Bronchial epithelial cell (primary cell): ENCODE measurements at regions not wholly inside any gene's neighbourhood (a gene's known extent, or its start where the extent isn't known, plus 50 kb on each side); places are given as distances from the start of the nearest gene placed in this dataset.
A peak's percentile ranks its signal among the peaks of the same experiment; 100 is the strongest.

ENCODE experiments used
- DNase-seq: peaks from one replicate; pipeline ENCODE4 v3.0.0-alpha.2; 2010; ENCODE audit warnings: low read depth
- FAIRE-seq: peaks from 2 replicates; lab custom pipeline; 2011; peaks lifted over from hg19 to GRCh38; lab: Jason Lieb, UNC
- H3K27me3 ChIP-seq: 2 replicates; pipeline ENCODE4 v1.5.1; 2011; ENCODE audit warnings: low read length; ENCODE audit not compliant: control insufficient read depth, insufficient read depth
- H3K36me3 ChIP-seq: 2 replicates; pipeline ENCODE4 v1.5.1; 2011; ENCODE audit warnings: low read length; ENCODE audit not compliant: control insufficient read depth, insufficient read depth
- H3K4me3 ChIP-seq: 2 replicates; pipeline ENCODE4 v1.5.1; 2011; ENCODE audit warnings: mild to moderate bottlenecking, low read depth, low read length, control low read depth
- TF ChIP-seq, protein P1 (sequence below): IDR thresholded peaks from 2 replicates; pipeline ENCODE4 v1.5.1; 2011; ENCODE audit warnings: mild to moderate bottlenecking, moderate library complexity, low read length, control low read depth, inconsistent platforms; ENCODE audit not compliant: insufficient read depth, severe bottlenecking

DNA sequence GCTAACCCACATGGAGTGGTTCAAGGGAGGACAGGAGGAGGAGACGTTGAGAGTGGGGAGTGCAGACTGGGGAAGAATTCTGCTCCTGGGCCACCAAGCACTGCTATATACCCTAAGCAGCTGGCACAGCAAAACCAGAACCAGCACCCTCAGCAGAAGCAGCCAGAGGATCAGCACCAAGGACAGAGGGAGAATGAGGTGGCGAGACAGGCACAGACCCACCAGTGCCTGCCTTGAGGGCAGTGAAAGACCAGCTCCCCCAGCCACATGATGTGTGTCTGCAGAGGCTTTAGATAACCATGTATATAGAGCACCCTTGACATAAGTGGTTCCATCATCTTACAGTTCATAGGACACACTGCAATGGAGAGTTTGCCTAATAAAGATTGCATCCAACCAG, 319.0 kb downstream of the GABRB3 start:
- Histone ChIP-seq H3K27me3 (no peaks in the 10 kb centered on the region), H3K4me3 (no peak overlapping the region), H3K36me3 (no peaks in the 10 kb centered on the region)
- TF ChIP-seq, protein P1, sequence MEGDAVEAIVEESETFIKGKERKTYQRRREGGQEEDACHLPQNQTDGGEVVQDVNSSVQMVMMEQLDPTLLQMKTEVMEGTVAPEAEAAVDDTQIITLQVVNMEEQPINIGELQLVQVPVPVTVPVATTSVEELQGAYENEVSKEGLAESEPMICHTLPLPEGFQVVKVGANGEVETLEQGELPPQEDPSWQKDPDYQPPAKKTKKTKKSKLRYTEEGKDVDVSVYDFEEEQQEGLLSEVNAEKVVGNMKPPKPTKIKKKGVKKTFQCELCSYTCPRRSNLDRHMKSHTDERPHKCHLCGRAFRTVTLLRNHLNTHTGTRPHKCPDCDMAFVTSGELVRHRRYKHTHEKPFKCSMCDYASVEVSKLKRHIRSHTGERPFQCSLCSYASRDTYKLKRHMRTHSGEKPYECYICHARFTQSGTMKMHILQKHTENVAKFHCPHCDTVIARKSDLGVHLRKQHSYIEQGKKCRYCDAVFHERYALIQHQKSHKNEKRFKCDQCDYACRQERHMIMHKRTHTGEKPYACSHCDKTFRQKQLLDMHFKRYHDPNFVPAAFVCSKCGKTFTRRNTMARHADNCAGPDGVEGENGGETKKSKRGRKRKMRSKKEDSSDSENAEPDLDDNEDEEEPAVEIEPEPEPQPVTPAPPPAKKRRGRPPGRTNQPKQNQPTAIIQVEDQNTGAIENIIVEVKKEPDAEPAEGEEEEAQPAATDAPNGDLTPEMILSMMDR, result no peak
- no peak for FAIRE-seq
- DNase-seq, result no peak

DNA sequence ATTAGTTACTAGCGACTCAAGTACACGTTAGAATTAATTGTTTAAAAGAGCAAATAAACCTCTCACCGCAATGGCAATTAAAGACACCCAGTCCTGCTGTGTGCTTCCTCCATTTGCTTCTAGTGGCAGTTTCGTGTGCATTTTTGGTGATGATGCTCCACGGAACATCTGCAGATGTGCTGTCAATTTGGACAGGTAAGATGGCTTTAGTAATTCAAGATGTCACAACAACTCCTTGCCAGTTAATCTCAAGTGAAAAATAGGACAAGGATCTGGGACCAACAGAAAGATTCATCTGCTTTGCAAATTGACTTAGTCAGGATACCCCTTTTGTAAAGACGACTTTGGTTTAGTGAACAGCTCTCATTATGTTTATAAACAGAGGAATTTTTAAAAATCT, 320.9 kb downstream of the GABRB3 start:
- DNase-seq (no peak), FAIRE-seq (no peak)
- TF ChIP-seq, protein P1, result no peak

DNA sequence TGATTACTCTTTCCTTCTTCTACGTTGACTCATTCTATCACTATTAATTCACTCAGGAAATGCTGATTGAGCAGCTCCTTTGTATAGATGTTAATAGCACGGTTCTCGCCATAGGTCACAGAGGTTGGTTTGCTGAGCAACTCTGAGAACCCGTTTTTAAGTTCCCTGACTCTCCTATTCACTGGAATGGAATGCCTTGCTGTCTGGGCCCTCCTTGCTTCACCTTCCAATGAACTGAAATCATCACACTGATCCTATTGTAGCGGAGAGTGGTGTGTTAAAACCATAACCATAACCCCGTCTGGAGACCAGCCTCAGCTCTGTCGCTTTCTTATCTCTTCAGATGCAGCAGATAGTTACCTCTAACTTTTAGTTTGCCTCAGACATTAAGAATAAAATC, 323.6 kb downstream of the GABRB3 start:
- no peak overlapping the region for H3K4me3 ChIP-seq
- DNase-seq, result peak; percentile 65
- no peak for FAIRE-seq
- TF ChIP-seq, protein P1, result no peak
- H3K36me3 ChIP-seq, result no peaks in the 10 kb centered on the region
- no peaks in the 10 kb centered on the region for H3K27me3 ChIP-seq

More for the DNA sequence above, 320.9 kb downstream of the GABRB3 start:
- H3K4me3 ChIP-seq, result no peak overlapping the region
- no peaks in the 10 kb centered on the region for H3K36me3 ChIP-seq
- H3K27me3 ChIP-seq, result no peaks in the 10 kb centered on the region

DNA sequence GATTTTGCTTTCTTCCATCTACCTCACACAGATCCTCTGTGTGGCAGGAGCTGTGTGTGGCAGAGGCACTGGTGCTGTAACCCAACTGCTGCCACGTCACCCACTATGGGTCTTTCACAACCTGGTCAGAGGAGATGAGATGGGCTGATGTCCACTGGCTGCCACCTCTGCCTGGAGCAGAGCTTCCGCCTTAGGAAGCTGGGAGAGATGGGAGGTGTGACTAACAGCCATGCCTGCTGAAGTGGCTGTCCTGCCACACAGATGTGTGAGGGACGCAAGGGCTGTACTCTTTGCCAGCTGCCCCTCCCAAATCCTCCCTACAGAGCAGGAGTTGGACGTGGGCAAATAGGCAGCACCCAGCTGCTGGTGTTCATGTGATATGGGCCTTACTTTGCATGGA, 329.5 kb downstream of the GABRB3 start:
- Histone ChIP-seq H3K27me3 (no peaks in the 10 kb centered on the region), H3K4me3 (no peak overlapping the region), H3K36me3 (no peaks in the 10 kb centered on the region)
- no peak for FAIRE-seq
- DNase-seq, result no peak
- TF ChIP-seq, protein P1, result no peak

DNA sequence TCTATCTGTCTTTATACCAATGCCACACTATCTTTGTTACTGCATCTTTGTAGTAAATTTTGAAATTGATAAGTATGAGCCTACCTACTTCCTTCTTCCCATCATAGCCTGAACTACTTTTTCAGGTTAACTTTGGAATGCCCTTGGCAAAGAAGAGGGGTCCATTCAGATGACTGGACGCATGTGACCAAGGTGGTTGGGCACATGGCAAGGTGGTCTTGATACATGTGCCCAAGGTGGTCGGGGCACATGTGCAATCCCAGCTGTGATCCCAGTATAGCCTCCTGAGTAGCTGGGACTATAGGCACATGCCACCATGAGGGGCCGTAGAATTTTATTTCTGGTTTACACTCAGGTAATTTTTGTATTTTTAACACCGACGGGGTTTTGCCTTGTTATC, 330.2 kb downstream of the GABRB3 start:
- FAIRE-seq (no peak), DNase-seq (no peak)
- H3K4me3 ChIP-seq, result no peak overlapping the region
- H3K27me3 ChIP-seq, result no peaks in the 10 kb centered on the region
- TF ChIP-seq, protein P1, result no peak
- H3K36me3 ChIP-seq, result no peaks in the 10 kb centered on the region

DNA sequence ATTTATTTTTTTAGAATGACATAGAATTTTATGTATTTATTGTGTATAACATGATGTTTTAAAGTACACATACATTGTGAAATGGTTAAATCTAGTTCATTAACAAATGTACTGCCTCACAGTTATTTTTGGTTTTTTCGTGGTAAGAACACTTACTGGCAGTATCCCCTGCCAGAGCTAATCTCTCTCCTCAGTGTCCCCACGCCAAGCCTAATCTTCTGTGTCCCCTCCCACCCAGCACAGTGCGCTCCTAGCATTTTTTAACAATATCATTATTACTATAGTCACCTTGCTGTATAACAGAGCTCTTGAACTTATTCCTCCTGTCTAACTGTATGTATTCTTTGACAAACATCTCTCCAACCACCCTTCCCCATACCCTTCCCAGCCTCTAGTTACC, 333.2 kb downstream of the GABRB3 start:
- TF ChIP-seq, protein P1, result no peak
- Histone ChIP-seq H3K27me3 (no peaks in the 10 kb centered on the region), H3K4me3 (no peak overlapping the region), H3K36me3 (no peaks in the 10 kb centered on the region)
- DNase-seq (no peak), FAIRE-seq (no peak)
